SK-N-SH treated with all-trans-retinoic acid at 6 μM for 48 hours (cell line): ENCODE measurements at regions not wholly inside any gene's neighbourhood (a gene's known extent, or its start where the extent isn't known, plus 50 kb on each side); places are given as distances from the start of the nearest gene placed in this dataset.

Source experiments
- ATAC-seq: fragments of 200-7000 bp; cut with Tn5 transposase; 3 replicates; pipeline ENCODE4 v1.9.1; 2020; ENCODE audit warnings: mild to moderate bottlenecking, moderate library complexity
- ARNTL ChIP-seq: fragments of 450-650 bp; formaldehyde crosslinking; IDR thresholded peaks from 2 replicates; pipeline ENCODE4 v1.5.0; 2020; ENCODE audit warnings: low read depth, mild to moderate bottlenecking, moderate library complexity, borderline replicate concordance
- BACH2 ChIP-seq: fragments of 250-450 bp; sonication (Bioruptor Pico); IDR thresholded peaks from 2 replicates; pipeline ENCODE4 v1.9.0; 2021; ENCODE audit warnings: mild to moderate bottlenecking, borderline replicate concordance
- CREB5 ChIP-seq: fragments of 250-450 bp; sonication (Bioruptor Pico); IDR thresholded peaks from 2 replicates; pipeline ENCODE4 v1.5.1; 2020; ENCODE audit warnings: low read depth, mild to moderate bottlenecking, moderate library complexity
- CSDC2 ChIP-seq: fragments of 250-450 bp; sonication (Bioruptor Pico); IDR thresholded peaks from 2 replicates; pipeline ENCODE4 v1.5.0; 2020; ENCODE audit warnings: mild to moderate bottlenecking, moderate library complexity
- ESRRG ChIP-seq: fragments of 250-450 bp; sonication (Bioruptor Pico); IDR thresholded peaks from 2 replicates; pipeline ENCODE4 v1.6.1; 2021; ENCODE audit warnings: mild to moderate bottlenecking
- GLIS3 ChIP-seq: fragments of 250-450 bp; sonication (Bioruptor Pico); IDR thresholded peaks from 2 replicates; pipeline ENCODE4 v1.5.0; 2020; ENCODE audit warnings: mild to moderate bottlenecking, moderate library complexity
- ISL1 ChIP-seq: fragments of 250-450 bp; sonication (Bioruptor Pico); IDR thresholded peaks from 2 replicates; pipeline ENCODE4 v2.1.2; 2022; ENCODE audit warnings: mild to moderate bottlenecking, moderate library complexity
- OSR1 ChIP-seq: fragments of 250-450 bp; sonication (Bioruptor Pico); IDR thresholded peaks from 2 replicates; pipeline ENCODE4 v1.8.0; 2022; ENCODE audit warnings: moderate library complexity, mild to moderate bottlenecking, inconsistent platforms
- PATZ1 ChIP-seq: fragments of 250-450 bp; sonication (Bioruptor Pico); IDR thresholded peaks from 2 replicates; pipeline ENCODE4 v1.8.0; 2020; ENCODE audit warnings: mild to moderate bottlenecking, moderate library complexity, borderline replicate concordance
- PPARA ChIP-seq: fragments of 250-450 bp; sonication (Bioruptor Pico); IDR thresholded peaks from 2 replicates; pipeline ENCODE4 v1.5.0; 2020; ENCODE audit warnings: mild to moderate bottlenecking, borderline replicate concordance
- RARB ChIP-seq: fragments of 250-450 bp; sonication (Bioruptor Pico); IDR thresholded peaks from 2 replicates; pipeline ENCODE4 v1.8.0; 2021; ENCODE audit warnings: mild to moderate bottlenecking, moderate library complexity
- SNAI2 ChIP-seq: fragments of 250-450 bp; sonication (Bioruptor Pico); IDR thresholded peaks from 2 replicates; pipeline ENCODE4 v1.5.0; 2020; ENCODE audit warnings: mild to moderate bottlenecking, moderate library complexity
- TCF4 ChIP-seq: fragments of 250-450 bp; sonication (Bioruptor Pico); IDR thresholded peaks from 2 replicates; pipeline ENCODE4 v1.8.0; 2021; ENCODE audit warnings: mild to moderate bottlenecking, moderate library complexity, borderline replicate concordance
- TOX ChIP-seq: fragments of 250-450 bp; sonication (Bioruptor Pico); IDR thresholded peaks from 2 replicates; pipeline ENCODE4 v1.8.0; 2021; ENCODE audit warnings: mild to moderate bottlenecking, moderate library complexity, borderline replicate concordance
- TSHZ2 ChIP-seq: fragments of 250-450 bp; sonication (Bioruptor Pico); IDR thresholded peaks from 2 replicates; pipeline ENCODE4 v1.5.0; 2020; ENCODE audit warnings: mild to moderate bottlenecking, moderate library complexity
- ZC3H10 ChIP-seq: fragments of 250-450 bp; sonication (Bioruptor Pico); IDR thresholded peaks from 2 replicates; pipeline ENCODE4 v1.5.1; 2021; ENCODE audit warnings: mild to moderate bottlenecking, moderate library complexity
- ZFP3 ChIP-seq: fragments of 250-450 bp; sonication (Bioruptor Pico); IDR thresholded peaks from 2 replicates; pipeline ENCODE4 v1.5.0; 2020; ENCODE audit warnings: mild to moderate bottlenecking, moderate library complexity
- ZFP30 ChIP-seq: fragments of 450-650 bp; formaldehyde crosslinking; IDR thresholded peaks from 2 replicates; pipeline ENCODE4 v1.5.0; 2022; ENCODE audit warnings: mild to moderate bottlenecking, moderate library complexity
- ZNF565 ChIP-seq: fragments of 450-650 bp; formaldehyde crosslinking; conservative IDR thresholded peaks from 2 replicates; pipeline ENCODE4 v1.5.0; 2020; ENCODE audit warnings: low read depth, mild to moderate bottlenecking, moderate library complexity
- ZNF70 ChIP-seq: fragments of 450-650 bp; formaldehyde crosslinking; IDR thresholded peaks from 2 replicates; pipeline ENCODE4 v1.5.0; 2020; ENCODE audit warnings: mild to moderate bottlenecking, moderate library complexity
- ZNF8 ChIP-seq: fragments of 450-650 bp; formaldehyde crosslinking; IDR thresholded peaks from 2 replicates; pipeline ENCODE4 v1.5.0; 2020; ENCODE audit warnings: mild to moderate bottlenecking, moderate library complexity
- TF ChIP-seq, protein P1 (sequence below): fragments of 250-450 bp; sonication (Bioruptor Pico); IDR thresholded peaks from 2 replicates; pipeline ENCODE4 v1.5.1; 2021; ENCODE audit warnings: mild to moderate bottlenecking, moderate library complexity
- TF ChIP-seq, protein P2 (sequence below): fragments of 250-450 bp; sonication (Bioruptor Pico); IDR thresholded peaks from 2 replicates; pipeline ENCODE4 v1.8.0; 2021; ENCODE audit warnings: low read depth, mild to moderate bottlenecking, moderate library complexity, borderline replicate concordance

DNA sequence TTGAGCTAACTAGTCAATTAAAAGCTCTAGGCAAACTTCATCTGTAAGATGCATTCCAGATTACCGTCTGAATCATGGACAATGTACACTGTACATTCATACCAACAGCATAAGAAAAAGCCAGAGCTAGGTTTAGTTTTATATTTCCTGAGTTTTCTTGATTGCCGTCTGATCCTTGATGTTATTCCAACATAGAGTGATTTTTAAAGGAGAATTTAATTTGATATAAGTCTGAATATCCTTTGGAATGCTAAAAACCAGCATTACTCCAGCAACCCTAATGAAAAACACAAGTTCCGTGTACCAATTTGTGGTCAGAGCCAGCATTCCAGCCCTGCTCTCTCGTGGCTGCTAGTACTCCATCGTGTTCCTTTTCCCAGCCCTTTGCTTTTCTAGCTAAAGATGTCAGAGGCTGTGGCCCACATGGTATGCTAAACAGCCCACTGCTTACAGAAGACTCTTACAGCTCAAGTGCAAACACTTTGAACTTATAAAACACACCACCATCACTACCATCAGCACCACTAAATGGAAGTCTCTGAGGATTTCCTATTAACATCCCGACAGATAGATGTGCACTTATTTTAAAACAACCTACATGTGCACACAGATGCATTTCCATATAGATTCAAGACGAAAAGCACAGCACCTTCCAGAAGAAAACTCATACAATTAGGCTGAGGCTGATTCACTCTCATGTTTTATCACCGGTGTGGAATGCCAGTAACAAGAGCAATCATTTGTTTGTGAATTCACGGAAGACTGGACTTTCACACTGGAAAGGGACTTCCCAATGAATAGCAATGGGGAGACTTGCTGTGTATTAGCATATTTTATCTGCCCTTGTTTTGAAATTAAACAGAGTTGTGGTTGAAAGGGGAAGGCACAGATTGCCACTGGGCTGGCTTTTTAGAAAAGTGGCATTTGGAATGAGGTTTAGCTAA is 246.9 kb upstream of the GAS1 start:
- peak; percentile 93 for ATAC-seq

More for the DNA sequence above, 246.9 kb upstream of the GAS1 start:
- TF ChIP-seq, protein P1, sequence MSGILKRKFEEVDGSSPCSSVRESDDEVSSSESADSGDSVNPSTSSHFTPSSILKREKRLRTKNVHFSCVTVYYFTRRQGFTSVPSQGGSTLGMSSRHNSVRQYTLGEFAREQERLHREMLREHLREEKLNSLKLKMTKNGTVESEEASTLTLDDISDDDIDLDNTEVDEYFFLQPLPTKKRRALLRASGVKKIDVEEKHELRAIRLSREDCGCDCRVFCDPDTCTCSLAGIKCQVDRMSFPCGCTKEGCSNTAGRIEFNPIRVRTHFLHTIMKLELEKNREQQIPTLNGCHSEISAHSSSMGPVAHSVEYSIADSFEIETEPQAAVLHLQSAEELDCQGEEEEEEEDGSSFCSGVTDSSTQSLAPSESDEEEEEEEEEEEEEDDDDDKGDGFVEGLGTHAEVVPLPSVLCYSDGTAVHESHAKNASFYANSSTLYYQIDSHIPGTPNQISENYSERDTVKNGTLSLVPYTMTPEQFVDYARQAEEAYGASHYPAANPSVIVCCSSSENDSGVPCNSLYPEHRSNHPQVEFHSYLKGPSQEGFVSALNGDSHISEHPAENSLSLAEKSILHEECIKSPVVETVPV (CRISPR knock-in tag): peak; percentile 82; the same call in 1 of the 2 replicates
- TF ChIP-seq RARB (no peak), OSR1 (no peak), ZC3H10 (peak; percentile 73; the same call in 1 of the 2 replicates), TCF4 (peak; percentile 49; the same call in 1 of the 2 replicates), BACH2 (no peak), TOX (CRISPR knock-in tag) (no peak), ARNTL (CRISPR knock-in tag) (no peak), TSHZ2 (CRISPR knock-in tag) (no peak), SNAI2 (CRISPR knock-in tag) (no peak), CSDC2 (CRISPR knock-in tag) (peak; percentile 87; the same call in 1 of the 2 replicates), ZNF8 (CRISPR knock-in tag) (peak; percentile 39; the same call in 1 of the 2 replicates), GLIS3 (CRISPR knock-in tag) (peak; percentile 87; the same call in 1 of the 2 replicates), CREB5 (peak; percentile 67; the same call in 1 of the 2 replicates), PATZ1 (peak; percentile 76; the same call in 1 of the 2 replicates), PPARA (CRISPR knock-in tag) (no peak), ZFP3 (CRISPR knock-in tag) (peak; percentile 45; the same call in 1 of the 2 replicates), ZNF70 (no peak), ESRRG (CRISPR knock-in tag) (no peak), ISL1 (CRISPR knock-in tag) (peak; percentile 92), ZNF565 (CRISPR knock-in tag) (no peak), ZFP30 (no peak)
- TF ChIP-seq, protein P2, sequence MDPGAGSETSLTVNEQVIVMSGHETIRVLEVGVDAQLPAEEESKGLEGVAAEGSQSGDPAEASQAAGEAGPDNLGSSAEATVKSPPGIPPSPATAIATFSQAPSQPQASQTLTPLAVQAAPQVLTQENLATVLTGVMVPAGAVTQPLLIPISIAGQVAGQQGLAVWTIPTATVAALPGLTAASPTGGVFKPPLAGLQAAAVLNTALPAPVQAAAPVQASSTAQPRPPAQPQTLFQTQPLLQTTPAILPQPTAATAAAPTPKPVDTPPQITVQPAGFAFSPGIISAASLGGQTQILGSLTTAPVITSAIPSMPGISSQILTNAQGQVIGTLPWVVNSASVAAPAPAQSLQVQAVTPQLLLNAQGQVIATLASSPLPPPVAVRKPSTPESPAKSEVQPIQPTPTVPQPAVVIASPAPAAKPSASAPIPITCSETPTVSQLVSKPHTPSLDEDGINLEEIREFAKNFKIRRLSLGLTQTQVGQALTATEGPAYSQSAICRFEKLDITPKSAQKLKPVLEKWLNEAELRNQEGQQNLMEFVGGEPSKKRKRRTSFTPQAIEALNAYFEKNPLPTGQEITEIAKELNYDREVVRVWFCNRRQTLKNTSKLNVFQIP (CRISPR knock-in tag): no peak
